Thyroid gland (tissue), 4 donors: ENCODE measurements at regions not wholly inside any gene's neighbourhood (a gene's known extent, or its start where the extent isn't known, plus 50 kb on each side); places are given as distances from the start of the nearest gene placed in this dataset.
"Not testable (repeated sequence)": the region's sequence is repeated elsewhere in the genome, so short reads cannot be mapped to it uniquely, and the experiment has no call there.

ENCODE experiments used
- DNase-seq, 2 donors: peaks; one replicate each; pipeline ENCODE4 v3.0.0-alpha.2; 2019
- H3K27ac ChIP-seq, 3 donors: fragments of 200-600 bp; sonication (generic); 1 replicate in 2 of 3; 2 replicates in 1 of 3; pipeline ENCODE4 v1.5.1; 2016 to 2019; ENCODE audit warnings: mild to moderate bottlenecking in 1 of 3, moderate library complexity in 1 of 3
- H3K27me3 ChIP-seq: fragments of 200-600 bp; sonication (generic); one replicate; pipeline ENCODE4 v1.5.1; 2019
- H3K36me3 ChIP-seq, 2 donors: fragments of 200-600 bp; sonication (generic); one replicate each; pipeline ENCODE4 v1.5.1; 2016 to 2019
- H3K4me1 ChIP-seq, 2 donors: fragments of 200-600 bp; sonication (generic); one replicate each; pipeline ENCODE4 v1.5.1; 2017 to 2019
- H3K4me3 ChIP-seq, 3 donors: fragments of 200-600 bp; sonication (generic); replicated peaks in 1 of 3; 1 replicate in 2 of 3; 2 replicates in 1 of 3; pipeline ENCODE4 v1.5.1; 2016; ENCODE audit warnings: mild to moderate bottlenecking in 1 of 3
- H3K9me3 ChIP-seq: fragments of 200-600 bp; sonication (generic); one replicate; pipeline ENCODE4 v1.5.1; 2017
- POLR2A ChIP-seq, 2 donors: fragments of 450-650 bp; IDR thresholded peaks; one replicate each; pipeline ENCODE4 v1.6.1; 2017; ENCODE audit warnings: antibody characterized with exemption in 2 of 2, mild to moderate bottlenecking in 2 of 2, moderate library complexity in 1 of 2
- WGBS, 2 donors: methylation state at CpG; one replicate each; pipeline ENCODE4 v1.1.5; 2017; 5-methylcytosine and 5-hydroxymethylcytosine counted together
- intact Hi-C: fragments of 100-400 bp; cut with DNase I; formaldehyde crosslinking; loops from one replicate; pipeline ENCODE4 v1.15.1; 2023

DNA sequence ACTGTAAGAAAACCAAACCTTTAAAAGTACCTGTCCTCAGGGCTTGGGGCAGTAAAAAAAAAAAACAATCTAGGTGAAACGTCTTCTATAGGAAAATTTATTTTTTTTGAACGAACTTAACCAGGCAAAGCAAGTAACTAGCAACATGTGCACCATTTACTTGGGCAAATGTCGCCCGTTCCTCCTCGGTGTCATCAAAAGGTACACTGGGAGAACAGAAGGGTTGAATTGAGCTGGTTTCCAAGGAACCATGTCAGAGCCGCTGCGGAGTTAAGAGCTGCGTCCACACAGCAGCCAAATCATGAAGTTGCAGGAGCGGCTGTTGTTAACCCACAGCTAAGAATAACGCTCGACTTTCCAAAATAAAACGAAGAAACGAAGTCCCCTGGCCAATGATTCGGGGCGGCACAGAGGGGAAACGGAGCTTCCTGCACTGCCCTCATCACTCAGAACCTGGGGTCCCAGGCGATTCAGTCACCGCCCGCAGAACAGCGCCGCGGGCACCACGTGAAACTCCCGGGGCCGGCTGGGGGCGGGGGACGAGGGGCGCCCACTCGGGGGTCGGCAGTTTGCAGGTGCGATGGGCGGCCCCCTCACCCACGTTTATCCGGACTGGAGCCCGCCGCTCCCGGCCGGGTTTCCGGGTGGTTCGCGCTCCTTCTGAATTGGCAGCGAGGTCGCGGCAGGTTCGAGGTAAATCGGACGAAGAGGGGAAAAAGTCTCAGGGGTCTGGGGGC, 53.6 kb upstream of the PLGLB1 start:
- H3K4me3 ChIP-seq = peak overlapping the region in 2 of 3 donors; percentile 69 to 77
- H3K27me3 ChIP-seq, H3K9me3 ChIP-seq, intact Hi-C loops, H3K36me3 ChIP-seq, H3K4me1 ChIP-seq: not testable (repeated sequence)
- 0% methylated on average over 8 to 20 of the region's 47 CpGs for WGBS, 2 donors
- H3K27ac ChIP-seq = peak overlapping the region; percentile 89 to 98 (median 89)
- peak; percentile 17 for DNase-seq

DNA sequence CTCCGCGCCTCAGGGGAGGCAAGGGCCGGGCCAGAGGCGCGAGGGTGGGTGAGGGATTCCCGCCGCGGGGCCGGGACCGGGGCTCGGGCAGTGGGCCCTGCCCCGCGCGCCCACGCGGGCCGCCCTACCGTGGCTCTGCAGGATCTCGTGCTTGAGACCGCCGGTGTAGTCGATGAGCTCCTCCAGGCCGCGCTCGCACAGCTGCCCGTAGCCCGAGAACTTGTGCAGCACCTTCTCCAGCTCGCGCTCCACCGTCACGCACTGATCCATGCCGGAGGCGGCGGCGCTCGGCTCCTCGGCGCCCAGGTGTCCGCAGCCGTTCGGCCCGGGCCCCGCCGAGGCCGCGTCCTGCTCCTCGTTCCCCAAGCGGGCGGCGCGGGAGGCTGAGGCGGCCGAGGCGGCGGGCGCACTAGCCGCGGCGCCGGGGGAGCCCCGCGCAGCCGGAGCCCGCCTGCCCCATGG, 54.2 kb upstream of the PLGLB1 start:
- Histone ChIP-seq H3K4me3 (peak overlapping the region in 2 of 3 donors; percentile 69 to 77), H3K27ac (peak overlapping the region; percentile 89 to 98 (median 89))
- H3K27me3 ChIP-seq, H3K36me3 ChIP-seq, intact Hi-C loops, H3K9me3 ChIP-seq, H3K4me1 ChIP-seq: not testable (repeated sequence)
- WGBS, 2 donors = no CpG with 5 or more reads among the region's 64 CpGs
- DNase-seq = peak; percentile 69 to 70

DNA sequence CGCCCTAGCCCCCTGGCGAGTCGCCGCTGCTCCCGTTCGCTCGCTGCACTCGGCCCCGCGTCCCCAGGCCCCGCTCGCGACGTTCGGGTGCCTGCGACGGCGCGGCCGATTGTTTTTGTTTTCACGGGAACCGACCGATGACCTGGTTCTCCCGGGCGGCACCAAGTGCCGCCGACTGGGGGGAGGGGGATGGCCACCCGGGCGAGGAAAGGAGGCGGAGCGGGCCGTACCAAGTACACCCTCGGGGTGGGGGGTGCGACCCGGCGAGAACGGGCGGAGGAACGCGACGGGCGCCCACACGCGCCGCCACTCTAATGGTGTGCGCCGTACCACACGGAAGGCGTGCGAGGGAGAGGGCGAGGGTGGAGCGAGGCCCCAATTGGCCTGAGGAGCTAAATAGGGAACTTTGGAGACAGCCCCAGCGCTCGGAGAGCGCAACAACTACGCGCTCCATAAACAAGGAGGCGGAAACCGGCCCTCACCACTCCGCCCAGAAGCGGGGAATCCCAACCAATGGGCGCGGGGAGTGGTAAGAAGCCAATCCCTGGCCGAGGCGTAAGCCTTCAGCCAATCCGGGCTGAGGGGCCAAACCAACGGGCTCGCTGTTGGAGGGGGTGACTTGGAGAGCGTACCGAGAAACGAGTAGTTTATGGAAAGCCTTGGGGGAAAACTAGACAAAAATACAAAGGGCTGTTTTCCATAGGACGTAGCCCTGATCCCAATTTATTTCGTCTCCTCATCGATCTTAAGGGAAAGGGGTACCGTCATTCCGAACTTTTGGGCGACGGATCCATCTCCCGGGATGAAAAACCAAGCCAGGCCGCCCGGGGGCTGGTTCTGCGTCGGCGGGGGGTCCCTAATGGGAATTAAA, 54.8 kb upstream of the PLGLB1 start:
- DNase-seq = peak; percentile 91 to 94
- peak; percentile 63 to 87 for TF ChIP-seq POLR2A (IDR thresholded peaks at IDR 0.05)
- intact Hi-C loops, H3K36me3 ChIP-seq, H3K27me3 ChIP-seq, H3K4me1 ChIP-seq, H3K9me3 ChIP-seq: not testable (repeated sequence)
- peak overlapping the region; percentile 89 to 98 (median 89) for H3K27ac ChIP-seq
- peak overlapping the region in 2 of 3 donors; percentile 69 to 77 for H3K4me3 ChIP-seq
- WGBS, 2 donors = 0% methylated on average over 5 to 9 of the region's 84 CpGs

GRCh38 chr2:87077124-87077446, 55.4 kb upstream of the PLGLB1 start:
- H3K9me3 ChIP-seq, H3K27me3 ChIP-seq, DNase-seq, intact Hi-C loops, H3K4me1 ChIP-seq, H3K36me3 ChIP-seq: not testable (repeated sequence)
- Histone ChIP-seq H3K27ac (peak overlapping the region; percentile 89 to 98 (median 89)), H3K4me3 (peak overlapping the region in 2 of 3 donors; percentile 8 to 77)
- WGBS, 2 donors = no CpG with 5 or more reads among the region's 26 CpGs

DNA sequence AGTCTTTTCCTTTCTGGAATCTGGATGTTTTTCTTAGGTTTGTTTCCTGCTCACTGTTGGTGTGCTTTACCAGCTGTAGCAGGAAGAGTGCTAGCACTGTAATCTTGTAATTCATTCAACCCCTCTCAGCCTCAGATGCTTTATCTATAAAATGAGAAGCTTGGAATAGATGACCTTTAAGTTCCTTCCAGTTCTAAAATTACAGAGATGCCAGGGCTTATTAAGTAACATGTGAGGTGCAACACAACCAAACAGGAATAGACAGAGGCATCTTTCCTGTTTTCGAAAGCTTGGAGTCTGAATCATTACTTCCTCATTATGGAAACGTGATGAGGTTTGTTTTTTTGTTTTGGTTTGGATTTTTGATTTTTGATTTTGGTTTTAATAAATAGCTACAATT, 60.1 kb upstream of the PLGLB1 start:
- no CpG with 5 or more reads among the region's 2 CpGs for WGBS, 2 donors
- H3K27me3 ChIP-seq, H3K9me3 ChIP-seq: not testable (repeated sequence)

DNA sequence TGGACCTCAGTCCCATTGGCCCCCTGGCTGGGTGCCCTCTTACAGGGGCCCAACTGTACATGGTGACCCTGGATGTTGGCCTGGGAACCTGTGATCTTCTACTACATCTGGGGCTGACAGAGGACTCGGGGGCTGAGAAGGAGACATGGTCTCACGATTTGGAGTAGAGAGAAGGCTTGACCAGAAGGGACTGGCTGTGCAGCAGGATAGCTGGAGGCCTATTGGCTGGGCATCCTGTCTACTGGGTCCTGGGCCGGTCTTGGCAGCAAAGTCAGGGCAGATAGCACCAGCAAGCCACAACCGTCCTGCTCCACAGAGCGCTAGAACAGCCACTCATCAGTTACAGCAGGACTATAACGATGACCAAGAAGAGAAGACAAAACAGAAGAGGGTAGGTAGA, 66.4 kb upstream of the PLGLB1 start:
- WGBS, 2 donors = 95% methylated on average over 6 of the region's 6 CpGs

More for the DNA sequence above, 60.1 kb upstream of the PLGLB1 start:
- H3K36me3 ChIP-seq, intact Hi-C loops, DNase-seq, H3K27ac ChIP-seq, H3K4me1 ChIP-seq, H3K4me3 ChIP-seq: not testable (repeated sequence)

DNA sequence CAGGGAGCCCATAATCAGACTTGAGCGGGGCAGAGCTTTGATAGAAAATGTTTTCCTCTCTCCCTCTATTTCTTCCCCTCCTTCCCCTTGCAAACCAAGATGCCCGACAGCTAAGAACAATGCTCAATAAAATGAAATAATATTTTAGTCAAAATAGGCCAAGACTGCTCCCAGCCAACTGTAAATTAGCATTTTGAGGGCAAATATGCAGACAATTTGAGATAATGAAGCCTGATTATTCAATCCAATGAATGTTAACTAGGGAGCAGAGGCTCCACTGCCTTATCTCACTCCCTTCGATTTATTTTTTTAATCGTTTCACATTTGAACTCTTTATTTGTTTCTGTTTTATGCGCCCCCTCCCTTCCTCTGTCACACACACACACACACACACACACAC, 67.8 kb upstream of the PLGLB1 start:
- intact Hi-C loops, DNase-seq, H3K4me1 ChIP-seq, H3K27me3 ChIP-seq, H3K27ac ChIP-seq, H3K36me3 ChIP-seq, H3K4me3 ChIP-seq, H3K9me3 ChIP-seq: not testable (repeated sequence)
- 85 to 92% methylated on average over 2 of the region's 5 CpGs for WGBS, 2 donors

More for the DNA sequence above, 66.4 kb upstream of the PLGLB1 start:
- H3K36me3 ChIP-seq, H3K4me1 ChIP-seq, intact Hi-C loops, H3K9me3 ChIP-seq, DNase-seq, H3K27ac ChIP-seq, H3K27me3 ChIP-seq, H3K4me3 ChIP-seq: not testable (repeated sequence)

DNA sequence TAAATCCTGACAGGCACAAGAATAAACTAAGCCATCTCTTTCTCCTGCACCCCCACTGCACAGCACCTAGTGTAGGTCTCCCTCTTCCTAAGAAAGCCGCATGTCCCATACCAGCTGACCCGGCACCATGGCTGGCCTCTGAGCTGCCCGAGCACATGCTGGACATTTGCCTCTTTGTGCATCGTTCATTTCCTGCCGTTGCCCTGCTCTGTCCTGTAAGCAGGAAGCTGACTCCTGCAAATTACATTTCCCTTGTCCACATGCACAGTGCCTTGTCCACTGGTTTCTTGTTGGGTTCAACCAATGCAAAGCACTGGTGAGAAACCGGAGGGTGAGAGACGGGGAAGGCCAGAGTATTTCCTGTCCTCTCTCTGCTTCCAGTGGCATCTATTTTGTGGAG, 71.6 kb upstream of the PLGLB1 start:
- H3K36me3 ChIP-seq, DNase-seq, H3K9me3 ChIP-seq, H3K27me3 ChIP-seq, intact Hi-C loops, H3K4me3 ChIP-seq, H3K27ac ChIP-seq, H3K4me1 ChIP-seq: not testable (repeated sequence)
- WGBS, 2 donors = 88% methylated on average over 3 of the region's 7 CpGs; no CpG with 5 or more reads in 1 of the 2 donors

DNA sequence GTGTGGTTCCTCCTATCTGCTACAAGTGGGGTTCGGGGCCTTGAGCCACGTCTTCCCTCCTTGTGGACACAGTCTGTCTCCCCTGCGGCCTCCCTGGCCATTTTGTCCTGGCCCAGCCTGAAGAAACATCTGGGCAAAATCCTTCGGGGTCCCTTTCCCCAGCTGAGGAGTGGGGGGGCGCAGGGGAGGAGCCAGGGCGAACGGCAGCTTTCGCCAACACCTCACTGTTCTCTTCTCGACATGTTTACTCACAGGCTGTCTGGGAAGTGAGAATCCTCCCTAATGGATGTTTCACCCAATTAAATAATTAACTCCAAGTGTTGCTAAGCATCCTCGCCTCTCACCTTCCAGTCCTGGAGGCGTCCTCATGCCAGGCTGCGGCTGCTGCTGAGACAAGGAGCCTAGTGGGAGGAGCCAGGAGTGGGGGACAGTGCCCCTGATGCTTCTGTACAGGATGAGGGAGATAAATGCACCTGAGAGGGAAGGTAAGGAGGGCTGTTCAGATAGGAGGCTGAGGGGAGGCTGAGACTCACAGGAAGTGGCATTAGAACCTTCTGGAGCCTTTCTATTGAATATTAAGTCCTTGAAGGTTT, 72.4 kb upstream of the PLGLB1 start:
- H3K4me3 ChIP-seq, H3K27me3 ChIP-seq, DNase-seq, H3K27ac ChIP-seq, H3K9me3 ChIP-seq, H3K36me3 ChIP-seq, H3K4me1 ChIP-seq, intact Hi-C loops: not testable (repeated sequence)
- WGBS, 2 donors = 73 to 93% methylated on average over 2 to 3 of the region's 12 CpGs

- H3K36me3 ChIP-seq, H3K9me3 ChIP-seq, DNase-seq, intact Hi-C loops, H3K27me3 ChIP-seq, H3K4me3 ChIP-seq, H3K4me1 ChIP-seq, H3K27ac ChIP-seq: not testable (repeated sequence)
These were observed 74.2 kb upstream of the PLGLB1 start for GRCh38 chr2:87095804-87096203.

GRCh38 chr2:87128761-87129553, 107.3 kb upstream of the PLGLB1 start:
- H3K27me3 ChIP-seq, DNase-seq, H3K4me1 ChIP-seq, H3K27ac ChIP-seq, H3K9me3 ChIP-seq, intact Hi-C loops, H3K4me3 ChIP-seq, H3K36me3 ChIP-seq: not testable (repeated sequence)
- 50 to 60% methylated on average over 3 to 4 of the region's 5 CpGs for WGBS, 2 donors

DNA sequence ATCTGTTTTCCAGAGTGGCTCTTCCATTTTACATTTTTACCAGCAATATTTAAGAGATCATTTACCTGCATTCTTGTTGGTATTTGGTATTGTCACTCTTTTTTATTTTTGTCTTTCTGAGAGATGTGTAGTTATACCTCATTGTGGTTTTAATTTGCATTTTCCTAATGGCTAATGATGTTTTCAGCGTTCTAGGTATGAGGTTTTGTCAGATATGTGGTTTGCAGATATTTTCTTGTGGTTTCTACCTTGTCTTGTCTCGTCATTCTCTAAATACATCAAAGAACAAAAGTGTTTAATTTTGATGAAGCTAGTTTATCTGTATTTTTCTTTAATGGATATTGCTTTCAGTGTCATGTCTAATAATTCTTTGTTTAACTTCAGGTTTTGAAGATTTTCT, 110.9 kb upstream of the PLGLB1 start:
- H3K9me3 ChIP-seq, H3K27me3 ChIP-seq, DNase-seq, H3K27ac ChIP-seq, H3K4me3 ChIP-seq, intact Hi-C loops, H3K36me3 ChIP-seq, H3K4me1 ChIP-seq: not testable (repeated sequence)
- WGBS, 2 donors = 89 to 97% methylated on average over 2 of the region's 2 CpGs
